A549 (cell line): ENCODE measurements at regions not wholly inside any gene's neighbourhood (a gene's known extent, or its start where the extent isn't known, plus 50 kb on each side); places are given as distances from the start of the nearest gene placed in this dataset.

Experiments used
- ATAC-seq, 2 experiments: fragments of 200-7000 bp in 1 of 2; fragments of >200 bp in 1 of 2; cut with Nextera tagmentation in 1 of 2; cut with Tn5 transposase in 1 of 2; 3 replicates each; pipeline versions ENCODE4 v1.8.0 to v1.9.1; 2018 to 2020; ENCODE audit warnings: mild to moderate bottlenecking in 1 of 2, moderate library complexity in 1 of 2
- CTCF ChIA-PET: fragments of 300-600 bp; sonication (Branson Sonifier 250); formaldehyde crosslinking; extraction: SDS; loops from one replicate; lab custom pipeline; 2021; ENCODE audit warnings: antibody characterized with exemption, inconsistent platforms; lab: Yijun Ruan, JAX
- POLR2A ChIA-PET: fragments of 350-600 bp; formaldehyde crosslinking; extraction: SDS; loops from one replicate; lab custom pipeline; 2021; ENCODE audit warnings: antibody characterized with exemption, inconsistent platforms; lab: Yijun Ruan, JAX
- DNase-seq, 2 experiments: peaks; one replicate each; pipeline versions ENCODE4 v3.0.0 to v3.0.0-alpha.2; 2011 to 2016; ENCODE audit warnings: low read depth in 1 of 2, low spot score in 1 of 2
- FAIRE-seq: peaks from 2 replicates; lab custom pipeline; 2011; peaks lifted over from hg19 to GRCh38; lab: Jason Lieb, UNC
- H3K27ac ChIP-seq, 2 experiments: fragments of >200 bp; sonication (Bioruptor Twin); formaldehyde crosslinking; 3 replicates each; pipeline ENCODE4 v1.5.1; 2016 to 2017
- H3K4me1 ChIP-seq: fragments of >200 bp; sonication (Bioruptor Twin); formaldehyde crosslinking; 3 replicates; pipeline ENCODE4 v1.6.1; 2016
- H3K4me2 ChIP-seq: fragments of >200 bp; sonication (Bioruptor Twin); formaldehyde crosslinking; 3 replicates; pipeline ENCODE4 v1.6.1; 2016
- H3K4me3 ChIP-seq: fragments of >200 bp; sonication (Bioruptor Twin); formaldehyde crosslinking; 3 replicates; pipeline ENCODE4 v1.5.1; 2016
- H3K9me3 ChIP-seq: fragments of >200 bp; sonication (Bioruptor Twin); formaldehyde crosslinking; 3 replicates; pipeline ENCODE4 v1.6.1; 2016
- CEBPB ChIP-seq, 2 experiments: fragments of >200 bp in 1 of 2; sonication (Bioruptor Twin) in 1 of 2; formaldehyde crosslinking in 1 of 2; IDR thresholded peaks; 2 replicates each; pipeline ENCODE4 v1.6.1; 2012 to 2016
- CHD4 ChIP-seq: fragments of 200-600 bp; sonication (generic); IDR thresholded peaks from 2 replicates; pipeline ENCODE4 v1.6.1; 2016; ENCODE audit warnings: antibody characterized with exemption, mild to moderate bottlenecking, borderline replicate concordance
- EP300 ChIP-seq, 2 experiments: fragments of >200 bp; sonication (Bioruptor Twin); formaldehyde crosslinking; IDR thresholded peaks; 2 replicates in 1 of 2; 3 replicates in 1 of 2; pipeline ENCODE4 v1.6.1; 2016 to 2017
- FOSB ChIP-seq: fragments of 250-450 bp; sonication (Bioruptor Pico); IDR thresholded peaks from 2 replicates; pipeline ENCODE4 v1.5.0; 2020; ENCODE audit warnings: mild to moderate bottlenecking, moderate library complexity
- HDAC2 ChIP-seq: fragments of 200-600 bp; sonication (generic); IDR thresholded peaks from 2 replicates; pipeline ENCODE4 v1.6.1; 2016
- HOXB13 ChIP-seq: fragments of 250-450 bp; sonication (Bioruptor Pico); IDR thresholded peaks from 2 replicates; pipeline ENCODE4 v1.5.0; 2020; ENCODE audit warnings: low read depth, mild to moderate bottlenecking, moderate library complexity
- HOXB5 ChIP-seq: fragments of 250-450 bp; sonication (Bioruptor Pico); IDR thresholded peaks from 2 replicates; pipeline ENCODE4 v1.5.0; 2020; ENCODE audit warnings: mild to moderate bottlenecking, moderate library complexity
- JUN ChIP-seq, 2 experiments: fragments of >200 bp; sonication (Bioruptor Twin); formaldehyde crosslinking; IDR thresholded peaks; 2 replicates in 1 of 2; 3 replicates in 1 of 2; pipeline ENCODE4 v1.6.1; 2016 to 2017
- KDM1A ChIP-seq: fragments of 200-600 bp; sonication (generic); IDR thresholded peaks from 2 replicates; pipeline ENCODE4 v1.6.1; 2016; ENCODE audit warnings: low read depth, mild to moderate bottlenecking
- NPAS2 ChIP-seq: fragments of 250-450 bp; sonication (Bioruptor Pico); IDR thresholded peaks from 2 replicates; pipeline ENCODE4 v1.8.0; 2022; ENCODE audit warnings: mild to moderate bottlenecking, moderate library complexity, borderline replicate concordance
- NR3C1 ChIP-seq: fragments of >200 bp; sonication (Bioruptor Twin); formaldehyde crosslinking; IDR thresholded peaks from 3 replicates; pipeline ENCODE4 v1.6.1; 2017
- RAD21 ChIP-seq, 2 experiments: fragments of >200 bp in 1 of 2; sonication (Bioruptor Twin) in 1 of 2; formaldehyde crosslinking in 1 of 2; IDR thresholded peaks in 1 of 2; conservative IDR thresholded peaks in 1 of 2; 2 replicates in 1 of 2; 3 replicates in 1 of 2; pipeline ENCODE4 v1.6.1; 2012 to 2018; ENCODE audit warnings: inconsistent platforms in 1 of 2
- RNF2 ChIP-seq: fragments of 200-600 bp; sonication (generic); IDR thresholded peaks from 2 replicates; pipeline ENCODE4 v1.6.1; 2016; ENCODE audit warnings: low read depth, mild to moderate bottlenecking, antibody characterized with exemption, moderate library complexity, borderline replicate concordance
- ZNF302 ChIP-seq: fragments of 250-450 bp; sonication (Bioruptor Pico); IDR thresholded peaks from 2 replicates; pipeline ENCODE4 v1.9.0; 2021; ENCODE audit warnings: inconsistent platforms, mild to moderate bottlenecking, moderate library complexity
- WGBS: methylation state at CpG from one replicate; pipeline ENCODE4 v1.1.6; 2017; ENCODE audit errors: missing lambda C conversion rate; 5-methylcytosine and 5-hydroxymethylcytosine counted together
- TF ChIP-seq, protein P1 (sequence below): fragments of >200 bp; sonication (Bioruptor Twin); formaldehyde crosslinking; IDR thresholded peaks from 3 replicates; pipeline ENCODE4 v1.6.1; 2016
- TF ChIP-seq, protein P2 (sequence below): fragments of 200-600 bp; sonication (generic); IDR thresholded peaks from 2 replicates; pipeline ENCODE4 v1.6.1; 2016; ENCODE audit warnings: antibody characterized with exemption, mild to moderate bottlenecking, moderate library complexity

DNA sequence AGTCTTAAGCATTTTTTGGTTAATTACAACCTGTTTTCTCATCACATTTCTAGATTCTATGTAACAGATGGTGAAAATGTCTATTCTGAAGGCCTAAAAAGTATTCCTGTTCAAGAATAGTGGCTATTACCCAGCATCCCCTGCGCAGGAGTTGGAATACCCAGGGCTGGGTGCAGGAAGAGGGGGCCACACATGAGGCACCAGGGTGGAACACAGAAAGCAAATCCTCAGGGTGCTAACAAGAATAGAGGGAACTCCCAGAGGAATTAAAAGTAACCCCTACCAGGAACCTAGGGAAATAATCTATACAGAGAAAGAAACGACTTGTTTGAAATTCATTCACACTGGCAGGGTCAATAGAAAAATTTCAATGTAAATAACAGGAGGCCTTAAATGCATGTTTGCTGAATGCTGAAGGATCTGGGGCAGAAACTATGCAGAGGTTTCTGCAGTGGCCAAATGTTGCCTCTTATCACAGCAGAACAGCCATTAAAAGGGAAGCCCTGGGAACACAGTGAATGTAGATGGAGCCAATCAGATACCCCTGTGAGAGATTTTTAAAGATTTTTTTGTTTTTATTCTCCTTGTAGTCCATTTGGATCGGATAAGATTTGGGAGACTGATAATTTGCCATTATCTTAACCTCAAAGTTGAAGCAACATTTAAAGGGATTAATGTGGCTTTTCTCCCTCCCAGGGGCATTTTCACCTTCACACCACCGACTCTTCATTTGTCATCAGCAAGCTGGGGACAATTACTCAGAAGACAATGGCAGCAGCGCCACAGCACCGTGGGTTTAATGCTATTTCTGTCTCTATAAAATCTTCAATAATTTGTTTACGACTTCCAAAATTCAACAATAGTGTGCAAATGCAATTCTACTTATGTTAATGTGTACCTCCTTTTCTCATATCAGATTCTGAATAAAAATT lies 196.0 kb upstream of the PSMD7 start (continued):
- TF ChIP-seq NPAS2 (CRISPR knock-in tag) (no peak), CHD4 (no peak), FOSB (CRISPR knock-in tag) (no peak)

DNA sequence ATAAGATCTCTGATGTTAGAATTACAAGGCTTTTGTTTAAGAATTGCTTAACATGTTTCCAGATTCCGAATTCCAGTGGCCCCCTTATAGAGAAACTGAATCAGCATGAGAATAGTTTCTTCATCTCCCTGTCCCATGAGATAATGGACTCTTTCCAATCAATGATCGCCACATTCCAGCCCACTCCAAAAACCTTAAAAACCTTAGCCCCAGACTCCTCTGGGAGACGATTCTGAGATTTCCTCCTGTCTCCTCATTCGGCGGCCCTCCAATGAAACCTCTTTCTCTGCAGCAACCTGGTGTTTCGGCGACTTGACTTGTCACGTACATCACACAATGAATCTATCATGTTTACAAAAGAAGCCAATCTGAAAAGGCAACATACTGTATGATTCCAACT lies 197.1 kb upstream of the PSMD7 start:
- no peak overlapping the region for H3K4me2 ChIP-seq
- no peak for DNase-seq
- TF ChIP-seq HOXB5 (CRISPR knock-in tag) (no peak), RNF2 (no peak), HOXB13 (CRISPR knock-in tag) (no peak), KDM1A (no peak), JUN (IDR thresholded peaks at IDR 0.05) (no peak), ZNF302 (CRISPR knock-in tag) (no peak), NPAS2 (CRISPR knock-in tag) (no peak), RAD21 (conservative IDR thresholded peaks at IDR 0.05 in 1 of 2, IDR thresholded peaks at IDR 0.05 in 1 of 2) (no peak), HDAC2 (no peak), NR3C1 (no peak)
- TF ChIP-seq, protein P1, sequence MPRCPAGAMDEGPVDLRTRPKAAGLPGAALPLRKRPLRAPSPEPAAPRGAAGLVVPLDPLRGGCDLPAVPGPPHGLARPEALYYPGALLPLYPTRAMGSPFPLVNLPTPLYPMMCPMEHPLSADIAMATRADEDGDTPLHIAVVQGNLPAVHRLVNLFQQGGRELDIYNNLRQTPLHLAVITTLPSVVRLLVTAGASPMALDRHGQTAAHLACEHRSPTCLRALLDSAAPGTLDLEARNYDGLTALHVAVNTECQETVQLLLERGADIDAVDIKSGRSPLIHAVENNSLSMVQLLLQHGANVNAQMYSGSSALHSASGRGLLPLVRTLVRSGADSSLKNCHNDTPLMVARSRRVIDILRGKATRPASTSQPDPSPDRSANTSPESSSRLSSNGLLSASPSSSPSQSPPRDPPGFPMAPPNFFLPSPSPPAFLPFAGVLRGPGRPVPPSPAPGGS, result no peak
- no peak for FAIRE-seq
- H3K9me3 ChIP-seq, result no peaks in the 10 kb centered on the region
- no peaks in the 10 kb centered on the region for H3K4me1 ChIP-seq
- WGBS, result 57% methylated on average over 8 of the region's 8 CpGs
- POLR2A ChIA-PET, result no interaction called here
- no peak for ATAC-seq
- no peak overlapping the region for H3K27ac ChIP-seq
- H3K4me3 ChIP-seq, result no peak overlapping the region
- CTCF ChIA-PET, result no interaction called here

DNA sequence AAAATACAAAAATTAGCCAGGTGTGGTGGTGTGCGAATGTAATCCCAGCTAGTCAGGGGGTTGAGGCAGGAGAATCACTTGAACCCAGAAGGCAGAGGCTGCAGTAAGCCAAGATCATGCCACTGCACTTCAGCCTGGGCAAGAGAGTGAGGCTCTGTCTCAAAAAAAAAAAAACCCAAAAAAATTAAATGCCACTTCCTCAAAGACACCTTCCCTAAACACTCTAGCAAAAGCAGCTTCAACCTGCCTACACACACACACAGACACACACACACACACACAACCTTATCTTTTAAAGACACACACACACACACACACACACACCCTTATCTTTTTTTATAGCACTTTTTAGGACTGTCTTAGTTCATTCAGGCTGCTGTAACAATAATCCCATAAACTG lies 201.7 kb upstream of the PSMD7 start:
- ATAC-seq, result no peak
- CTCF ChIA-PET, result interaction anchor here (0.7 kb wide), 2 partner anchors 55 to 121 kb away, joined by 3 to 4 read pairs; no protein-coding TSS in a partner anchor
- POLR2A ChIA-PET, result no interaction called here
- TF ChIP-seq CEBPB (IDR thresholded peaks at IDR 0.05) (no peak), HOXB13 (CRISPR knock-in tag) (no peak), EP300 (IDR thresholded peaks at IDR 0.05) (no peak), NR3C1 (no peak)
- DNase-seq, result no peak
- Histone ChIP-seq H3K4me3 (no peak overlapping the region), H3K27ac (no peak overlapping the region), H3K4me2 (no peak overlapping the region), H3K9me3 (no peaks in the 10 kb centered on the region), H3K4me1 (no peaks in the 10 kb centered on the region)
- no peak for FAIRE-seq
- 0% methylated on average over 1 of the region's 1 CpG for WGBS

DNA sequence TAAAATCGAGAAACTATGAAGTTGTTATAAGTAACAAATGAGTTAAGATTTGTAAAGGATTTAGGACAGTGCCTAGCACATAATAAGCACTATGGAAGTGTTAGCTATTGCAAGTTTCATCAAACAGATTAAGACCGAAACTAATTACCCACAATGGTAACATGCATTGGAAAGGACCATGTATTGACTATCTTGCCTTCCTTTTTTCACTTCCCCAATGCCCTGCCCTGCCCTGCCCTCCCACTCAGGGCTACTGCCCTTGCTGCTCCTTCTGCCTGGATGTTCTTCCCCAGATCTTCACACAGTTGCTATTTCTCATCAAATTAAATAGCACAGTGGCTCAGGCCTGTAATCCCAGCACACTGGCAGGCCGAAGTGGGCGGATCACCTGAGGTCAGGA lies 202.1 kb upstream of the PSMD7 start:
- Histone ChIP-seq H3K9me3 (no peaks in the 10 kb centered on the region), H3K4me3 (no peak overlapping the region), H3K4me1 (no peaks in the 10 kb centered on the region), H3K27ac (no peak overlapping the region), H3K4me2 (no peak overlapping the region)
- ChIA-PET POLR2A (no interaction called here), CTCF (no interaction called here)
- TF ChIP-seq, protein P2, sequence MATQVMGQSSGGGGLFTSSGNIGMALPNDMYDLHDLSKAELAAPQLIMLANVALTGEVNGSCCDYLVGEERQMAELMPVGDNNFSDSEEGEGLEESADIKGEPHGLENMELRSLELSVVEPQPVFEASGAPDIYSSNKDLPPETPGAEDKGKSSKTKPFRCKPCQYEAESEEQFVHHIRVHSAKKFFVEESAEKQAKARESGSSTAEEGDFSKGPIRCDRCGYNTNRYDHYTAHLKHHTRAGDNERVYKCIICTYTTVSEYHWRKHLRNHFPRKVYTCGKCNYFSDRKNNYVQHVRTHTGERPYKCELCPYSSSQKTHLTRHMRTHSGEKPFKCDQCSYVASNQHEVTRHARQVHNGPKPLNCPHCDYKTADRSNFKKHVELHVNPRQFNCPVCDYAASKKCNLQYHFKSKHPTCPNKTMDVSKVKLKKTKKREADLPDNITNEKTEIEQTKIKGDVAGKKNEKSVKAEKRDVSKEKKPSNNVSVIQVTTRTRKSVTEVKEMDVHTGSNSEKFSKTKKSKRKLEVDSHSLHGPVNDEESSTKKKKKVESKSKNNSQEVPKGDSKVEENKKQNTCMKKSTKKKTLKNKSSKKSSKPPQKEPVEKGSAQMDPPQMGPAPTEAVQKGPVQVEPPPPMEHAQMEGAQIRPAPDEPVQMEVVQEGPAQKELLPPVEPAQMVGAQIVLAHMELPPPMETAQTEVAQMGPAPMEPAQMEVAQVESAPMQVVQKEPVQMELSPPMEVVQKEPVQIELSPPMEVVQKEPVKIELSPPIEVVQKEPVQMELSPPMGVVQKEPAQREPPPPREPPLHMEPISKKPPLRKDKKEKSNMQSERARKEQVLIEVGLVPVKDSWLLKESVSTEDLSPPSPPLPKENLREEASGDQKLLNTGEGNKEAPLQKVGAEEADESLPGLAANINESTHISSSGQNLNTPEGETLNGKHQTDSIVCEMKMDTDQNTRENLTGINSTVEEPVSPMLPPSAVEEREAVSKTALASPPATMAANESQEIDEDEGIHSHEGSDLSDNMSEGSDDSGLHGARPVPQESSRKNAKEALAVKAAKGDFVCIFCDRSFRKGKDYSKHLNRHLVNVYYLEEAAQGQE, result no peak
- no peak for FAIRE-seq
- WGBS, result 11% methylated on average over 4 of the region's 4 CpGs
- ATAC-seq, result no peak
- no peak for DNase-seq
